ENCODE measurements at regions not wholly inside any gene's neighbourhood (a gene's known extent, or its start where the extent isn't known, plus 50 kb on each side); places are given as distances from the start of the nearest gene placed in this dataset.

DNA sequence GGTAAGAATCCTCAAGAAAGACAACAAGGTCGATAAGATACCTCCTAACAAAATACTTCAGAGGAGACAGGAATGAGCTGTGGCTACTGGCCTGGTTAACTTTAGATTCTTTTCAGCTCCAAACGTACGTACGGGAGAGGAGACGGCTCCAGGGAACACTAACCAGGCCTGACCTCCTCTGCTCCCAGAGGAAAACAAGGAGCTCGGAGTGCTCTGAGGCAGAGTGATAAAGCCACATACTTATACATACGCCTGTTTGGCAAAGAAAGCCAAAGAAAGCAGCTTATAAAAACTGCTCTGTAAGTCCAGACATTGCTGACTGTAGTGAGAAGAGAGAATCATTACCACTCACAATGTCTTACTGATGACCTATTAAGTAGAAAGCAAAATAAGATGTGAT lies 263.9 kb downstream of the MZT1 start:
- no peak overlapping the region for H4K91ac ChIP-seq (ENCODE audit: low read depth, low read length)
- H3K4ac ChIP-seq (ENCODE audit: low read depth, low read length), result no peak overlapping the region
- H2BK12ac ChIP-seq (ENCODE audit: low read length), result no peak overlapping the region
- DNase-seq, result no peak
- peak overlapping the region; percentile 45 for H3K27ac ChIP-seq (ENCODE audit: low read depth, low read length)
- no peak overlapping the region for H3K4me3 ChIP-seq (ENCODE audit: low read depth, low read length)
- H2BK5ac ChIP-seq (ENCODE audit: low read depth, low read length, poor library complexity), result no peak overlapping the region
- no peak overlapping the region for H2AK5ac ChIP-seq (ENCODE audit: low read length)
- no peaks in the 10 kb centered on the region for H3K27me3 ChIP-seq (ENCODE audit: insufficient read depth, low read length)
- H3K79me1 ChIP-seq (ENCODE audit: low read length), result peaks cover 4% of the 10 kb centered on the region
- no peak overlapping the region for H3K14ac ChIP-seq (ENCODE audit: low read length)
- no peak overlapping the region for H2AFZ ChIP-seq (ENCODE audit: insufficient read depth, low read length, poor library complexity)
- peaks cover 0 to 2% of the 10 kb centered on the region in 2 experiments for H3K4me1 ChIP-seq (ENCODE audit: control insufficient read depth in 1 of 2, insufficient read depth in 2 of 2, low read length in 2 of 2)
- H4K12ac ChIP-seq (ENCODE audit: low read depth, low read length), result no peak overlapping the region
- no peak overlapping the region for H3K18ac ChIP-seq (ENCODE audit: low read length)
- H3K79me2 ChIP-seq (ENCODE audit: control insufficient read depth, insufficient read depth, low read length, poor library complexity), result no peaks in the 10 kb centered on the region
- H4K8ac ChIP-seq (ENCODE audit: low read depth, low read length), result no peak overlapping the region
- no peak overlapping the region for H2BK120ac ChIP-seq (ENCODE audit: insufficient read depth, low read length, poor library complexity)
- no CpG with 5 or more reads among the region's 7 CpGs for WGBS (ENCODE audit: extremely low coverage, insufficient coverage, insufficient read length)
- no peak overlapping the region for H3K4me2 ChIP-seq (ENCODE audit: low read length)
- no peaks in the 10 kb centered on the region for H3K9me3 ChIP-seq (ENCODE audit: insufficient read depth, low read depth, low read length)
- H3K9ac ChIP-seq (ENCODE audit: low read length), result no peak overlapping the region
- no peaks in the 10 kb centered on the region for H3K36me3 ChIP-seq (ENCODE audit: control insufficient read depth in 1 of 2, insufficient read depth in 2 of 2, low read length in 2 of 2)
- no peak overlapping the region for H3K23ac ChIP-seq (ENCODE audit: low read length)

DNA sequence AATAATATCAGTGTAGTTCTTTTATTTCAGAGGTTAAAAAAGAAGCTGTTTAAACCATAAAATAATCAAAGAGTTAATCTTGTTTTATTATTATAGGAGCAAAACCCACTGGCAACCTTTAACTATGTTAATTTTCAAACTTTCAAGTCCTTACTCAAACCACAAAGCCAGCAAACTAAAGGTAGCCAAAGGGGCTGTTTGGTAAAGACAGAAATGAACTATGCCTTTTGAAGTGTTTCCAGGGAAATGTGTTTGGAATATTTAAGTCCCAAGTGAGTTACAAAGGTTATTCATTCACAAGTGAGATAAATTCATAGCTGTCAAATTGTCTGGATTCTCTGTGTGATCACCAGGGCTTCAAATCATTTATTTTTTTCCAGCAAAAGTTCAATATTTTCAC lies 264.7 kb downstream of the MZT1 start:
- no peaks in the 10 kb centered on the region for H3K36me3 ChIP-seq (ENCODE audit: control insufficient read depth in 1 of 2, insufficient read depth in 2 of 2, low read length in 2 of 2)
- no peak overlapping the region for H3K14ac ChIP-seq (ENCODE audit: low read length)
- H2BK120ac ChIP-seq (ENCODE audit: insufficient read depth, low read length, poor library complexity), result no peak overlapping the region
- no peak for DNase-seq
- H2AK5ac ChIP-seq (ENCODE audit: low read length), result no peak overlapping the region
- no peak overlapping the region for H2BK5ac ChIP-seq (ENCODE audit: low read depth, low read length, poor library complexity)
- H3K23ac ChIP-seq (ENCODE audit: low read length), result no peak overlapping the region
- H2BK12ac ChIP-seq (ENCODE audit: low read length), result no peak overlapping the region
- no peak overlapping the region for H3K4ac ChIP-seq (ENCODE audit: low read depth, low read length)
- H3K4me2 ChIP-seq (ENCODE audit: low read length), result no peak overlapping the region
- no peak overlapping the region for H4K12ac ChIP-seq (ENCODE audit: low read depth, low read length)
- peaks cover 0 to 2% of the 10 kb centered on the region in 2 experiments for H3K4me1 ChIP-seq (ENCODE audit: control insufficient read depth in 1 of 2, insufficient read depth in 2 of 2, low read length in 2 of 2)
- no peaks in the 10 kb centered on the region for H3K79me2 ChIP-seq (ENCODE audit: control insufficient read depth, insufficient read depth, low read length, poor library complexity)
- H2AFZ ChIP-seq (ENCODE audit: insufficient read depth, low read length, poor library complexity), result no peak overlapping the region
- no peak overlapping the region for H3K4me3 ChIP-seq (ENCODE audit: low read depth, low read length)
- no peak overlapping the region for H3K18ac ChIP-seq (ENCODE audit: low read length)
- H4K8ac ChIP-seq (ENCODE audit: low read depth, low read length), result no peak overlapping the region
- no peak overlapping the region for H3K9ac ChIP-seq (ENCODE audit: low read length)
- H3K27ac ChIP-seq (ENCODE audit: low read depth, low read length), result peak overlapping the region; percentile 58
- H4K91ac ChIP-seq (ENCODE audit: low read depth, low read length), result no peak overlapping the region
- no peaks in the 10 kb centered on the region for H3K27me3 ChIP-seq (ENCODE audit: insufficient read depth, low read length)
- peaks cover 4% of the 10 kb centered on the region for H3K79me1 ChIP-seq (ENCODE audit: low read length)
- H3K9me3 ChIP-seq (ENCODE audit: insufficient read depth, low read depth, low read length), result no peaks in the 10 kb centered on the region

DNA sequence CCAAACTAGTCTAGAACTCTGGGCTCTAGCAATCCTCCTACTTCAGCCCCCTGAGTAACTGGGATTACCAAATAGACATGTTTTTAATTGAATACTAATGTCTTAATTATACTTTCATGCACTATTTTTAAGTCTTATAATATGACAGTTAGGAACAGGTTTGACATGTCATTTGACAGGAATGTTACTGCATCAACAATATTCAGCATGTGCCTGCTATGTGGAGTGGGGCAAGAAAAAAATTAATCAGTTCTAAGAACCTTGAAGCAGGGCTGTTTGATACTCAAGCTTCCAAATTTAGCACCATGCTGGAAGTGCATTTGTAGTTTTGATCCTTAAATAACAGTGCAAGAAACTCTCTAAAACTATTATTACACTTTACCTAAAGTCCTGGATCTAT lies 265.3 kb downstream of the MZT1 start:
- no peak overlapping the region for H3K9ac ChIP-seq (ENCODE audit: low read length)
- no peak overlapping the region for H4K91ac ChIP-seq (ENCODE audit: low read depth, low read length)
- H3K4me2 ChIP-seq (ENCODE audit: low read length), result no peak overlapping the region
- H3K4me3 ChIP-seq (ENCODE audit: low read depth, low read length), result no peak overlapping the region
- no peak for DNase-seq
- no peaks in the 10 kb centered on the region for H3K9me3 ChIP-seq (ENCODE audit: insufficient read depth, low read depth, low read length)
- H2BK12ac ChIP-seq (ENCODE audit: low read length), result no peak overlapping the region
- H3K79me1 ChIP-seq (ENCODE audit: low read length), result peaks cover 4% of the 10 kb centered on the region
- H3K18ac ChIP-seq (ENCODE audit: low read length), result no peak overlapping the region
- no peak overlapping the region for H3K4ac ChIP-seq (ENCODE audit: low read depth, low read length)
- H2BK120ac ChIP-seq (ENCODE audit: insufficient read depth, low read length, poor library complexity), result no peak overlapping the region
- no peak overlapping the region for H3K14ac ChIP-seq (ENCODE audit: low read length)
- H3K79me2 ChIP-seq (ENCODE audit: control insufficient read depth, insufficient read depth, low read length, poor library complexity), result no peaks in the 10 kb centered on the region
- peaks cover 0 to 2% of the 10 kb centered on the region in 2 experiments for H3K4me1 ChIP-seq (ENCODE audit: control insufficient read depth in 1 of 2, insufficient read depth in 2 of 2, low read length in 2 of 2)
- H2BK5ac ChIP-seq (ENCODE audit: low read depth, low read length, poor library complexity), result no peak overlapping the region
- H4K12ac ChIP-seq (ENCODE audit: low read depth, low read length), result no peak overlapping the region
- H2AK5ac ChIP-seq (ENCODE audit: low read length), result no peak overlapping the region
- H4K8ac ChIP-seq (ENCODE audit: low read depth, low read length), result no peak overlapping the region
- H2AFZ ChIP-seq (ENCODE audit: insufficient read depth, low read length, poor library complexity), result no peak overlapping the region
- no peaks in the 10 kb centered on the region for H3K27me3 ChIP-seq (ENCODE audit: insufficient read depth, low read length)
- no peaks in the 10 kb centered on the region for H3K36me3 ChIP-seq (ENCODE audit: control insufficient read depth in 1 of 2, insufficient read depth in 2 of 2, low read length in 2 of 2)
- no peak overlapping the region for H3K23ac ChIP-seq (ENCODE audit: low read length)
- H3K27ac ChIP-seq (ENCODE audit: low read depth, low read length), result no peak overlapping the region

DNA sequence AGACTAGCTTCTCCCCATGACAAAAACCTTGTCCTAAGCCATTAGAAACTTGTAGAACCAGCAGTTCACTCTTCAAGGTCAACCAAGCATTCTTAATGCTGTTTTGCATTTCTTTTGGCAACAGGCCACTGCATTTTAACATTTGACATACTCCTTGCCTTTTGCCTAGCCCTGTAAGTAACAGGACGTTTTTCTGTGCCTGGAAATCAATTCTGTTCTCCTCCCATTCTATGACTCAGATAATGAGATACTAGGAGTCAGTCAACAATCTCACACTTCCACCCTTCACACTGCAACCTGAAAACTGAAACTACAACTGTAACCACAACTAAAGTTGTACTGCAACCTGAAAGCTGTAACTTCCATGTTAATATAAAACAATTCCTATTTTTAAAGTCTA lies 268.7 kb downstream of the MZT1 start:
- no peaks in the 10 kb centered on the region for H3K36me3 ChIP-seq (ENCODE audit: control insufficient read depth in 1 of 2, insufficient read depth in 2 of 2, low read length in 2 of 2)
- no peak overlapping the region for H3K4me2 ChIP-seq (ENCODE audit: low read length)
- no peak overlapping the region for H2AK5ac ChIP-seq (ENCODE audit: low read length)
- H2AFZ ChIP-seq (ENCODE audit: insufficient read depth, low read length, poor library complexity), result no peak overlapping the region
- no peak overlapping the region for H3K14ac ChIP-seq (ENCODE audit: low read length)
- H3K79me1 ChIP-seq (ENCODE audit: low read length), result peaks cover 2% of the 10 kb centered on the region
- no peak overlapping the region for H3K4me3 ChIP-seq (ENCODE audit: low read depth, low read length)
- no peak overlapping the region for H3K23ac ChIP-seq (ENCODE audit: low read length)
- no peak overlapping the region for H4K91ac ChIP-seq (ENCODE audit: low read depth, low read length)
- H3K4me1 ChIP-seq (ENCODE audit: control insufficient read depth in 1 of 2, insufficient read depth in 2 of 2, low read length in 2 of 2), result no peaks in the 10 kb centered on the region
- H3K27me3 ChIP-seq (ENCODE audit: insufficient read depth, low read length), result no peaks in the 10 kb centered on the region
- H3K9me3 ChIP-seq (ENCODE audit: insufficient read depth, low read depth, low read length), result no peaks in the 10 kb centered on the region
- no peaks in the 10 kb centered on the region for H3K79me2 ChIP-seq (ENCODE audit: control insufficient read depth, insufficient read depth, low read length, poor library complexity)
- H2BK120ac ChIP-seq (ENCODE audit: insufficient read depth, low read length, poor library complexity), result no peak overlapping the region
- WGBS (ENCODE audit: extremely low coverage, insufficient coverage, insufficient read length), result no CpG with 5 or more reads among the region's 1 CpG
- no peak overlapping the region for H3K4ac ChIP-seq (ENCODE audit: low read depth, low read length)
- no peak overlapping the region for H4K8ac ChIP-seq (ENCODE audit: low read depth, low read length)
- no peak for DNase-seq
- no peak overlapping the region for H2BK12ac ChIP-seq (ENCODE audit: low read length)
- no peak overlapping the region for H2BK5ac ChIP-seq (ENCODE audit: low read depth, low read length, poor library complexity)
- no peak overlapping the region for H4K12ac ChIP-seq (ENCODE audit: low read depth, low read length)
- H3K9ac ChIP-seq (ENCODE audit: low read length), result no peak overlapping the region
- H3K27ac ChIP-seq (ENCODE audit: low read depth, low read length), result no peak overlapping the region
- no peak overlapping the region for H3K18ac ChIP-seq (ENCODE audit: low read length)

DNA sequence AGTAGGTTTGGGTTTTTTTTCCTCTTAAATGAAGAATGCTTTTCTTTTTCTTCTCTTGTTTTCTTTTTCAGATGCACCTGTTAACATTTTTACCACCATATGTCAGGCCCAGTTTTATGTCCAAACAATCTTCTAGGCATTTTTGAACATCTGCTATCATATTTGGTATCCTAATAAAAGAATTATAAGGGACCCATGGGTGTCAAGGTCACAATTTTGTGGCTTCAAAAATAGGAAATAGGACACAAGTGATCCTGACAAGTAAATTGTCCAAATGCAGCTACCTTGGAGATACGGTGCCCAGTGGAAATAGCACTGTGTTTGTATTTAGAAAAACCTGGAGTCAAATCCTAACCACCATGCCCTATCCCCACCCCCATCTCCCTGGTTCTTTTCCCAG lies 270.3 kb downstream of the MZT1 start:
- Histone ChIP-seq H4K91ac (ENCODE audit: low read depth, low read length) (no peak overlapping the region), H4K8ac (ENCODE audit: low read depth, low read length) (no peak overlapping the region), H3K4me2 (ENCODE audit: low read length) (no peak overlapping the region), H2BK12ac (ENCODE audit: low read length) (no peak overlapping the region), H2BK5ac (ENCODE audit: low read depth, low read length, poor library complexity) (no peak overlapping the region), H3K4me3 (ENCODE audit: low read depth, low read length) (no peak overlapping the region), H3K36me3 (ENCODE audit: control insufficient read depth in 1 of 2, insufficient read depth in 2 of 2, low read length in 2 of 2) (no peaks in the 10 kb centered on the region), H4K12ac (ENCODE audit: low read depth, low read length) (no peak overlapping the region), H2BK120ac (ENCODE audit: insufficient read depth, low read length, poor library complexity) (no peak overlapping the region), H2AFZ (ENCODE audit: insufficient read depth, low read length, poor library complexity) (no peak overlapping the region), H3K9me3 (ENCODE audit: insufficient read depth, low read depth, low read length) (no peaks in the 10 kb centered on the region), H3K4ac (ENCODE audit: low read depth, low read length) (no peak overlapping the region), H2AK5ac (ENCODE audit: low read length) (no peak overlapping the region), H3K14ac (ENCODE audit: low read length) (no peak overlapping the region), H3K9ac (ENCODE audit: low read length) (no peak overlapping the region), H3K18ac (ENCODE audit: low read length) (no peak overlapping the region), H3K27ac (ENCODE audit: low read depth, low read length) (no peak overlapping the region), H3K23ac (ENCODE audit: low read length) (no peak overlapping the region), H3K27me3 (ENCODE audit: insufficient read depth, low read length) (no peaks in the 10 kb centered on the region), H3K79me2 (ENCODE audit: control insufficient read depth, insufficient read depth, low read length, poor library complexity) (no peaks in the 10 kb centered on the region), H3K79me1 (ENCODE audit: low read length) (peaks cover 2% of the 10 kb centered on the region), H3K4me1 (ENCODE audit: control insufficient read depth in 1 of 2, insufficient read depth in 2 of 2, low read length in 2 of 2) (no peaks in the 10 kb centered on the region)
- no CpG with 5 or more reads among the region's 1 CpG for WGBS (ENCODE audit: extremely low coverage, insufficient coverage, insufficient read length)
- DNase-seq, result no peak
